Right lung (tissue), 2 donors: ENCODE measurements at regions not wholly inside any gene's neighbourhood (a gene's known extent, or its start where the extent isn't known, plus 50 kb on each side); places are given as distances from the start of the nearest gene placed in this dataset.
"Not testable (repeated sequence)": the region's sequence is repeated elsewhere in the genome, so short reads cannot be mapped to it uniquely, and the experiment has no call there.

Source experiments
- DNase-seq, 2 donors: peaks; one replicate each; pipeline ENCODE4 v3.0.0-alpha.2; 2013

DNA sequence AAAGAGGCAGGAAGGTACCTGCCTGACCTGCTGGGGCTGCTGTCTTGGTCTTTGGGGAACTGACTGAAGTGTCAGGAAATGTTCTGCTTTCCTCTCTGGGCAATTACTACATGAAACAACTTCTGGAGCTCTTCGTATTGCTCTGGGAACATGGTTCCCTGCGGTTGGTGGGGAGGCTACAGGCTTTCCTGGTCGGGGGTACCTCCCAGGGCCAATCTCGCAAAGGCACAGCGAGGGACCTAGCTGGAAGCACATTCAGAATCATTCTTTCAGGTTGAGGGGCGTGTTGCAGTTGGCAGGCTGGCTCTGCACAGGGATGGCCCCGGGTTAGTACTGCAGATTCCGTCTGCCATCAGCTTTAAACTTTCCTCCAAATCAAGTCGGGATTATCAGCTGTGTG, 88.9 kb upstream of the RANBP3L start:
- DNase-seq: no peak

DNA sequence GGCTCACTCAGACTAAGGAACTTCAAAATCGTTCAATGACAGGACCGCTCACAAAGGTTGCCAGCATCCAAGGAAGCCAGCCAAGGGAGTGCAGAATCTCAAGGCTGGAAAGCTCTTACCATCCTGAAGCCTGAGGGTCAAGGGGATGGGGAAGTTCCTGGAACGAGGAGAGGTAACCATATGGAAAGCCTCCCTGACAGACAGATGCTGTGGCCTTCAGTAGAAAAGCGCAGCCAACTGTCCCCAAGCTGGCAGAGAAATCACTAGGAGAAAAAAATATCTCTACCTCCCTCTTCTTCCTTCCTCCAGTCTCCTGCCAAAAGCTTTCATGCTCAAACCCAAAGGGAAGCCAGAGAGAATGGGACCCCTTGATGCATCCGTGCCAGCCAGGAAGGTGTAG, 90.5 kb upstream of the RANBP3L start:
- DNase-seq: peak in 1 of 2 donors; percentile 17

DNA sequence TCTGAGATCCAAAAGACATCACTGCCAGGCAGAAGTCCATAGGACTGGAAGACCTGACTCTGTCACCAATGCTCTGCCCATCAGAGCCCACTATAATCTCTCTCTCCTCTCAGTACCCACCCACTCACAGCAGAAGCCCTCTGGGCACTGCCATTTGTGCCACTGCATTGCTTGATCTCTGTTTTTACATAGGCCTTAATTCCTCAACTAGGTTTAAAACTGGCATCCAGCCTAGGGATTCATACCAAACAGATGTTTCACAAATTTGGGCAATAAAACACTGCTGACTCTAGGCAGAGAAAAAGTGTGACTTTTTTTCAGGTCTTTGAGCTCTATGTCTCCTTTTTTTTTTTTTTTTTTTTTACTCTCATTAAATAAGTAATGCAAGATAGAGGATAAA, 91.1 kb upstream of the RANBP3L start:
- DNase-seq: no peak

DNA sequence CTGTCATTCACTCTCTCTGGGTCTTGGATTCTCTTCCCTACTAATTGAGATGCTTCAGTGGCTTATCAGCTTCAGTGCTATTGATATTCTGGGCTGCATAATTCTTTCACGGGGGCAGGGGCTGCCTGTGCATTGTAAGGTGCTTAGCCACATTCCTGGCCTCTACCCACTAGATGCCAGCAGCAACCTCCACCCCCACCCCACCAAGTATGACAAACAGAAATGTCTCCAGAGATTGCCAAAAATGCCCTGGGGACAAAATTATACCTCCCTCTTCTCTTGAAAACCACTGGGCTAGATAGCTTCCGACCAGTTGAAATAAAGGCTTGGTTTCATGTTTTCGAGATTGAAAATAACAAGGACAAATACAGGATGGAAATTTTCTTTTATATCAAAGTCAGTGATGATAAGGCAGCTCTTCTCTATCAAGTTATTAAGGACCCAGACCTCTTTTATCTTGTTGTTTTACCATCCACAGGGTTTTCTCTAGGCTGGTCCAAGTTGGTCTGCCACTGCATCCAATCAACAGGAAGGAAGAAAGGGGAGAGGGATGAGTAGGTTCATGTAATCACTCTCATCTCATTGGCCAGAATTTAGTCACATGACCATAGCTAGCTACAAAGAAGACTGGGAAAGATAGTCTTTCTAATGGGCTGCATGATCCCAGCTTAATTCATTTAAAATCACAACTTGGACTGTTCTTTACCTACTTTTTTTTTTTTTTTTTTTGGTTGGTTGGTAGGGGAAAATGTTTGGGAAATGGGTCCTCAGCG, 92.1 kb upstream of the RANBP3L start:
- DNase-seq: no peak

DNA sequence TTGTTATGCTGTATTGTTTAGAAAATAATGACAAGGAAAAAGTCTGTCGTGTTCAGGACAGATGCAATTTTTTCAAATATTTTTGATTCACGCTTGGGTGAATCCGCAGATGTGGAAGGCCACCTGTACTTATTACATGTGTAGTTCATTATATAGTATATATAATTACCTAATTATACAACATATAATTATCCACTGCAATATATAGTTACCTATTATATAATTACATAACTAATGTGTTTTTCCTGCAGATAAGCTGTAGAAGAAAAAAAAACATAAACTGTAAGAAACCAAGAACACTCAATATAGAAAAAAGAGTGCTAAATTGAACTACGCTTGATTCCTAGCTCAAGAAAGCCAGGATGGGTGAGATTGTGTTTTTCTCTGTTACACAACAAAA, 93.6 kb upstream of the RANBP3L start:
- DNase-seq: no peak

DNA sequence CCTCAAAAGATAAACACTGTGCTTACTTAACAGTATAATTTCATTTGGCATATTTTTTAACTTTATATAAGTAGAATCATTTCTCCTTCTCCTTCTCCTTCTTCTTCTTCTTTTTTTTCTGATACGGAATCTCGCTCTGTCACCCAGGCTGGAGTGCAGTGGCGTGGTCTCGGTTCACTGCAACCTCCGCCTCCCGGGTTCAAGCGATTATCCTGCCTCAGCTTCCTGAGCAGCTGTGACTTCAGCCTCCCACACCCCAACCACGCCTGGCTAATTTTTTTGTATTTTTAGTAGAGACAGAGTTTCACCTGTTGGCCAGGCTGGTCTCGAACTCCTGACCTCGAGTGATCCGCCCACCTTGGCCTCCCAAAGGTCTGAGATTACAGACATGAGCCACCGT, 94.2 kb upstream of the RANBP3L start:
- not testable (repeated sequence) for DNase-seq

DNA sequence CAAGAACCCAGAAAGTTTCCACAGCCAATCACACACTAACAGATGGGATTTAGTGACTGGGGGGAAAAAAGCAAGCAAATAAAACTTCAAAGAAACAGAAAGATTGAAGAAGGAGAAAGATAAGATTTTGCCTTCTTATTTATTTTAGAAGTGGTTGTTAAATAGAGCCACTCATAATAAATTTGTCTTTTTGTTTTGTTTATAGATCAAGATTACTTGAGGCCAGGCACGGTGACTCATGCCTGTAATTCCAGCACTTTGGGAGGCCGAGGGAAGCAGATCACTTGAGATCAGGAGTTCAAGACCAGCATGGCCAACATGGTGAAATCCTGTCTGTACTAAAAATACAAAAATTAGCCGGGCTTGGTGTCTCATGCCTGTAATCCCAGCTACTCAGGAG, 94.9 kb upstream of the RANBP3L start:
- DNase-seq: no peak

DNA sequence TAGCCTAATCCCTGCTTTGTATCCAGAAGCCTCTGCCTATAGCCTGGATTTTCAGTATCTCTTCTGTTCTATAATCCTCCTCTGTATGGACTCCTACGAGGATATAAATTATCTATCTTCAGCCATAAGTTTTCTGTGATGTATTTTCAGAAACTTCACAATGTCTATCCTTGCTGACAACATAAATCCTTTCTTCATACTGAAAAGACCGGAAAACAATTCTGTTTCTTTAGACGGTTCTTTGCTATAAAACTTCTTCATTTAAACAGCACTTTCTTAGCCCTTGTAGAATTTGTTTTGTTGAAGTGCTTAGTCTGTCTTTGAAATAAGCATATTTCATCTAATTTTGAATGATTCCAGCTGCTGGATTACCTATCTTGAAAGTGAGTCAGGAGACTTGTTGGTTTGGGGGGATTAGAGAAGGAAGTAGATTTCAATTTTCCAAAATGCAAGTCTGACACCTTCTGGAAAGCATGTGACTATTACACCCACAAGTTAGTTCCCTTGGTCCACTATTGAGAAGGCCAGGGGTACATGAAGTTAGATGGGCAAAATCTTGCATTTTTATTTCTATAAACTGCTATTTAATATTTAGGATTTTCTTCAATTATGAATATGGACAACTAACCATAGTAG, 96.3 kb upstream of the RANBP3L start:
- peak; percentile 40 to 55 for DNase-seq

DNA sequence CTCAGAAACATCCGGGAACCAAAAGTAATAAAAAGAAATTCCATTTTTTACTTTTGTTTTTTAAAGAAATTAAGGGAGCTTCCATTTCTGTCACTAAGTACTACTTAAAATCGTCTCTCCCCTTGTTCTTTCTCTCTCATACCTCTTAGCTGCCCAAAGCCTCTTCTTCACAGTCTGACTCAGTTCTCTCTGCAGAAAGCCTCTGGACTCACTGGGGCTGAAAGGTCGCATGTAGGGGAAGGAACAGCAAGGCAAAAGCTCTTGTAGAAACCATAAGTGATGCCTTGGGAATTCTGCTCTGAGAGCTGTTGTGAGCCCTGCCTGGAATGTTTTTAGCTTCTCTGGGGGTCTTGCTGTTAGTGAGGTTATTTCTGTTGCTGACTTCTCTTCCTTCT, 100.8 kb upstream of the RANBP3L start:
- no peak for DNase-seq

DNA sequence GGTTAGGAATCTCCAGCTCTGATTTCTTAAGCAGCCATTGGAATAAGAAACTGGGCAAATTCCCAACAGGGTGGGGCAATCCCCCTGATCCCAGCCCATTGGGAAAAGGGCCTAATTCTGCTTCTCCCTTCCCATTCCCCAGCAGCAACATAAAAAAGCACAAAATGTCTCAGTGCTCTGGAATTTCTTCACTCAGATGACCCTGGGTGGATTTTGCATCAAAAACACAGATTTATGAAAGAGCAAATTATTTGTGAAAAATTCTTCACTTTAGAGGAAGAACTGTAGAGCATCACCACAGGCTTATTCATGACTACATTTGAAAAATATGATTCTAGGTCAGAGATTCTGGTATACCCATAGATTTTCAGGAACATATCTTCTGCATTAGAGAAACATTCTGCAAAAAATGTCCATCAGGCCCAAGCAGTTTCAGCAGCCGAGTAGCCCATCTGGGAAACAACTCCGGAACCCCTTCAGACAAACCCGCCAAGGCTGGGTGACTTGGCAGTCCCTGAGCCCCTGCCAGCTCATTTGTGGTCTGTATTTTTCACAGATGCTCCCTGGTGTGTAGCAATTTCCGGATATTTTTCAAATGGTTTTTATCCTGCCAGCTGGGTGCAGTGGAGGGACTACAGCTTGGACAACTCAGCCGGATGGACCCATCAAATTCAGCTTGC, 102.1 kb upstream of the RANBP3L start:
- DNase-seq: peak in 1 of 2 donors; percentile 21

DNA sequence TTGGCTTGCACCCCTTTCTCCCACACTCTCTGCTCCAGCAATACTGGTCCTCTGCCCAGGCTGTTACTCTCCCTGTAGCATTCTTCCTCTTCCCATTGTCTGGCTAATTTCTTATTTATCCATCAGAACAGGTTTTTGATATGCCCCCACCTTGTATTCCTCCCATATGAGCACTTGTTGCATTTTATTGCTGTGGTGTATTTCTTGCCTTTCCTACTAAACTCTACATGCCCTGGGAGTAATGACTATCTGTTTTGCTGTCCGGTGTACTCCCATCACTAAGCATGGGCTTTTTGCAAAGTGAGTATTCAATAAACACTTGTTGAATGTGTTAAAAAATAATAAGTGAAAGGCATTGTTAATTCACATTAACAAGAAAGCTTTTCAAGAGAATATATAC, 104.3 kb upstream of the RANBP3L start:
- DNase-seq: no peak

DNA sequence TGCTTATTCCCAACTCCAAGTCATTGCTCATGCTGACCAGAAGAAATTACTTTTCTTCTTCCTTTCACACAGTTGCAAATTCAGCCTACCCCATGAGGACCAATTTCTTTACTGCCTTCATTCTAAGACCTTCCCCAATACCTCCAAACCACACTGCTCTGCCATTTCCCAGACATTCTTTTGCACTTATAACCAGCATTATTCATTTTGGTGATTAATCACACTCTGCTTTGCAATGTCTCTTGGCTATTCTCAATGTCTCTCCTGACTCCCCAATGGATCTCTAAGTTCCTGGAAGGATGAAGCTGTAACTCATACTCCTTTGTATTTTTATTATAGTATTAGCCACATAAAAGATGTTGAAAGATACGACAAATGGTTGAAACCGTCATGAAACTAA, 105.7 kb upstream of the RANBP3L start:
- no peak for DNase-seq

DNA sequence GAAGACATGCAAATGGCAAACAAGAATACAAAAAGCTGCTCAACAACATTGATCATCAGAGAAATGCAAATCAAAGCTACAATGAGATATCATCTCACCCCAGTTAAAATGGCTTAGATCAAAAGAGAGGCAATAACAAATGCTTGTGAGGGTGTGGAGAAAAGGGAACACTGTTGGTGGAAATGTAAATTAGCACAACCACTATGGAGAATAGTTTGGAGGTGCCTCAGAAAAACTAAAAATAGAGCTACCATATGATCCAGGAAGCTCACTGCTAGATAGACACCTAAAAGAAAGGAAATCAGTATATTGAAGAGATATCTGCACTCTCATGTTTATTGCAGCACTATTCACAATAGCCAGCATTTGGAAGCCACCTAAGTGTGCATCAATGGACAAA, 108.0 kb upstream of the RANBP3L start:
- DNase-seq: not testable (repeated sequence)

DNA sequence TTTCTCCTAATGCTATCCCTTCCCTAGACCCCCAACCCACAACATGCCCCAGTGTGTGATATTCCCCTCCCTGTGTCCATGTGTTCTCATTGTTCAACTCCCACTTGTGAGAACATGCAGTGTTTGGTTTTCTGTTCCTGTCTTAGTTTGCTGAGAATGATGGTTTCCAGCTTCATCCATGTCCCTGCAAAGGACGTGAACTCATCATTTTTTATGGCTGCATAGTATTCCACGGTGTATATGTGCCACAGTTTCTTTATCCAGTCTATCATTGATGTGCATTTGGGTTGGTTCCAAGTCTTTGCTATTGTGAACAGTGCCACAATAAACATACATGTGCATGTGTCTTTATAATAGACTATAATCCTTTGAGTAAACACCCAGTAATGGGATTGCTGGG, 109.0 kb upstream of the RANBP3L start:
- not testable (repeated sequence) for DNase-seq

DNA sequence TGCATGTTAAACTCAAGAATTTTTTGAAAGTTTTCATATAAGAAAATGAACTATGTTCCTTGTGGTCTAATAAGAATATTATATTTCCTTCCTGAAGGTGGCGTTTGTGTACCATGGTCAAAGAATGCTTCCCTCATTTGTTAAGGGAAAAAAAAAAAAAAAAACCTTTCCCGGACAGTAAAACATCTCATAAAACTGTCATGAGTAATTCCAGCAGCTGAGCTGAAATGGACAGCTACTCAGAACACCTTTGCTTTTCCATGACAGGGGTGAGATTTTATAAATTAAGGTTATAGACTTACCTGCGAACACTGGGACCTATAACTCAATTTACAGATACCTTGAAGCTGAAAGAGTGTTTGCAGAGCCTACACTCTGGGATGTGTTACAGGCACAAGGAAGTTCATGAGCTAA, 113.2 kb upstream of the RANBP3L start:
- DNase-seq: peak in 1 of 2 donors; percentile 19

DNA sequence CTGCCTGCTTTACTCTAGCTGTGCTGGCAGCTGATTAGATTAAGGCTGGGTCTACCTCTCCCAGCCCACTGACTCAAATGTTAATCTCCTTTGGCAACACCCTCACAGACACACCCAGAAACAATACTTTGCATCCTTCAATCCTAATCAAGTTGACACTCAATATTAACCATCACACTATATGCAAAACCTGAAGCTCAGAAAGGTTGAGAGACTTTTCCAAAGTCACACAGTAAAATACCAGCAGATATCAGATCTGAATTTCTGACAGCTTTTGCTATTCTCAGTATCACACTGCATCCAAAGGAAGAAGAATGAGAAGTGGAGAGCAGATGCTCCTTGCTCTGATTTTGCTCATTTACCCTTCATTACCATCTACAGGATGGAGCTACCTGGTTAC, 114.9 kb upstream of the RANBP3L start:
- DNase-seq: no peak

DNA sequence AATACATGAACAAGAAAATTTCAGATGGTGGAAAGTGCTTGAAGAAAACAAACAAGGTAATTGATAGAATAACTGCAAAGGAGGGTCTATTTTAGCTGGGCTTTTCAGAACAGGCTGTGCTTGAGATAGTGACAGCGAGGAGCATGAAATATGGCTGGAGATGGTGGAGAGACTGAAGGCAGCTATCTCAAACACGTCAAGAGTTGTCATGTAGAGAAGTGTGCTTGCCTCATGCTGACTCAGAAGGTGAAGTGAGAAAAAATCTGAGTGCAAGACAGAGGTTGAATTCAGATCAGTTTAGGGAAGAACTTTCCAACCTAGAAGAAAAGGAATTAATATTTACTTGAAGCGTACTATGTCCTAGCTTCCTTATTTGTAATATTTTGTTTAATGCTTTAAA, 115.5 kb upstream of the RANBP3L start:
- no peak for DNase-seq

DNA sequence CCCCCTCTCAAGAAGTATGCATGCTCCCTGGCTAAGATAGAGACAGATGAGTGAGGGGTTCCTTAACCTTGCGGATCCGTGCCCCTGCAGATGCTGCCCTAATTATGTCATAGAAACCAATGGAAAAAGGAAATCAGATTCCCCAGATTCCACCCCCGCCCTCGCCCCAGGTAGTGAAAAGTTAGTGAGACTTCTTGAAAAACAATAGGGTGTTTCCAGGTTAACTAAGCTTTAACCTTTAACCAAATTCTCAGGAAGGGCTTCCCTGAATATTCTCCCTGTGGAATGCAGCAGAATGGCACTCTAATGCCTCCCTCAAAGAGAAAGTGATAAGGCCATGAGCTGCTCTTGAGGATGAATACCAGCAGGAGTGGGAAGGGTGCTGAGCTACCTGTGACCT, 116.0 kb upstream of the RANBP3L start:
- DNase-seq: no peak

DNA sequence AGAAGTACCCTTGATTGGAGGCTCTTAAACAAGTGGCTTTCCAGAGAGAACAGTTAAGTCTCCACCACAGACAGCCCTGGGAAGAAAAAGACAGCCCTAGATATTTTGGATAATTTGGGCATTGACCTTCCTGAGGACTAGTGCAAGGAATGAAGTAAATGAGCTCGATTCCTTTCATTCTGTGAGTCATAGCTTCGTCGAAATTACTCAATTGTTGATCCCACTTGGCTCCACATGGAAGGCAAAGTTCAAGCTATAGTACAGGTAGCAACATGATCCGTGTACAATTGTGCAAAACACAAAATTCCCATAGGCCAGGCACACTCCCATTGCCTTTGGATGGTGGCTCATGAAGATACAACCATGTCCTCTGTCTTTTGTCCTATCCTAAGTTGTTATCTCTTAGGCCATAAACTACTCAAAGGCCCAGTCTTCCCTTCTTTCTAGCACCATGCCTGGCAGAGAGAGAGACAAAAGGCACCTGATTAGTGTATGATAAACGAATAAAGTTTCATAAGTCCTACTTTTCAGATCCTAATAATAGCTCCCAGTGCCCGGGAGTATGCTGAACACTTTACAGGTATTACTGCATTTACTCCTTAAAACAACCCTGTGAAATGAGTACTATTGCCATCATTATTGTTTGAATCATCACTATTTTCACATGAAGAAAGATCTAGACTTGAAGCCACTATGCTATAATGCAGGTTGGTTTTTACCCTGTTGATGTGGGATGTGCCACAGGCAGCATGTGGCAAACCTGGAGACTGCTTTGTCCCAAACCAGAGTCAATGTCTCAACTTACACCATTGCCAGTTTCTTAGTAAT, 116.7 kb upstream of the RANBP3L start:
- no peak for DNase-seq

DNA sequence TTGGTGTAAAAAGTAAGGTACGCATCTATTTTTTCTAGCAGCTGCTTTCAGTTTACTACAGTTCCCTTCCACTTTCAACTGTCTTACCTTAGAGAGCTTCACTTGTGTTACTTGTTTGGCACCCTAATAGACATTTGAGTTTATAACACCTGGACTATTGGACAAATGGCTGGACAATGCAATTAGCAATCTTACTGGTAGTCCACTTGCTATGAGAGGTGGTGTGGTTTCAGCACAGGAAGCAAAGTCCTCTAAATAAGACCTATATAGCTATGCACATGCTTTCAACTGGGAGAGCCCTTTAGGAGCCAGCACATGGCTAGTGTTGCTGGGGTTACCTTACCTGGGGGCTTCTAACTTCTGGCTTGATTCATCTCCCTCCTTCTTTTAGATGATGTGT, 119.6 kb upstream of the RANBP3L start:
- DNase-seq: no peak

DNA sequence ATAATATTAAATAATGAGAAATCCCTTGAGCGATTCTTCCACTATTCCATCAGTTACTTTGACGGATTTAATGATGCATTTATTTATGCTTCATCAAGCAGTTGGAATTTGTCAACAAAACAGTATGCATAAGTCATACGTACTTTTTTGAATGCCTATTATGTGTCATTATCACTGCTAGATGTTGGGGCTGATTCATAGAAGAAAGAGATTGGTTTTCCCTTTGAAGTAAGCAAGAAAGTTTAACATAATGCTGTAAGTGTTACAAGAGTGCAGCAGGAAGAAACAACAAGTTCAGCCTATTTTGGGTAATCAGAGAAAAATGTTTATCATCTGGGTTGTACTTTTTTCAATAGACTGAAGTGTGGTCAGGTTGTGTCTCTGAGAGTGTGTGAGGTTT, 121.2 kb upstream of the RANBP3L start:
- DNase-seq: no peak

DNA sequence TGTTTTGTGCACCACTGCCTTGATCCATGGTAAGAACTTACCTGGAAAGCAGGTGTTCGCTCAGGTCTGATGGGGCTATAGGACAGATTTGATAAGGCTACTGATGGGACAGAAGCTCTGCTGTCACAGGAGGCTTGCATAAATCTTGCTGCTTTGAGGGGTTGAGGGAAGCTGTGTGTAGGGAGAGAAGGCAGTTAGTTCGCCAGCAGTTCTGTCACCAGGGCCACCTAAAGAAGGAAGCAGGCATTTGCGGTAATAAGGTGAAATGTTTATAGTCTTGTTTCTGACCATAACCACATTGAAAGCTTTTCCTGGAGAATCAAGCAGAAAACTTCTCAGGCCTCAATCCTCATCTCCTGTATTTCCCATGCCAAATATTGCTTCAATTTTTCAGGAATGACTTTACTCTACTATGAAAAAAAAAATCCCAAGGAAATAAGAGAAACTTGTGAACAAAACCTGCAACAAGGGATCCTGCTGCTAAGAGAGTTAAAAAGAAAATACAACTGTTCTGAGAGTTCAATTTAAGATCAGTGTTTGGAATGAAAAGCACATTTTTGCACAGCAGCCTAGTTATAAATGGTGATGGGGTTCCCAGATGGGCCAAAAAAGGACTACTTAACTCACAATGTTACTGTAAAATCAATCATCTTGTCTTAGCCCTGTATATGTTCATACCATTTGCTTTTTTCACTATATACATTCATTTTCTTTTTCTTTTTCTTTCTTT, 122.0 kb upstream of the RANBP3L start:
- DNase-seq: no peak
